SU-DHL-6 (cell line): ENCODE measurements at regions not wholly inside any gene's neighbourhood (a gene's known extent, or its start where the extent isn't known, plus 50 kb on each side); places are given as distances from the start of the nearest gene placed in this dataset.
"Not testable (repeated sequence)": the region's sequence is repeated elsewhere in the genome, so short reads cannot be mapped to it uniquely, and the experiment has no call there.

Source experiments
- H2AFZ ChIP-seq: fragments of 200-600 bp; sonication (generic); 2 replicates; pipeline ENCODE4 v1.6.1; 2014; ENCODE audit warnings: low read depth, mild to moderate bottlenecking, moderate library complexity, mixed read lengths, antibody characterized with exemption, low read length; ENCODE audit not compliant: severe bottlenecking
- H3F3A ChIP-seq: fragments of 200-600 bp; shearing (Covaris generic); 2 replicates; pipeline ENCODE4 v1.6.0; 2016; ENCODE audit warnings: antibody characterized with exemption, mild to moderate bottlenecking; ENCODE audit not compliant: insufficient read depth
- H3K27ac ChIP-seq: fragments of 200-600 bp; sonication (generic); 2 replicates; pipeline ENCODE4 v1.5.1; 2016; ENCODE audit warnings: low read depth, mild to moderate bottlenecking, low read length, moderate library complexity, mixed read lengths
- H3K27me3 ChIP-seq: fragments of 200-600 bp; sonication (generic), shearing (Covaris generic); 2 replicates; pipeline ENCODE4 v1.6.0; 2014; ENCODE audit warnings: mild to moderate bottlenecking, low read length
- H3K36me3 ChIP-seq: fragments of 200-600 bp; sonication (generic); 2 replicates; pipeline ENCODE4 v1.6.1; 2014; ENCODE audit warnings: mild to moderate bottlenecking, low read length, mixed read lengths
- H3K4me2 ChIP-seq: fragments of 300-600, 200-600 bp; shearing (Covaris generic), sonication (generic); 2 replicates; pipeline ENCODE4 v1.6.0; 2014; ENCODE audit warnings: low read length, low read depth, mild to moderate bottlenecking; ENCODE audit not compliant: poor library complexity, severe bottlenecking
- H3K4me3 ChIP-seq: fragments of 200-600 bp; sonication (generic); 2 replicates; pipeline ENCODE4 v1.5.1; 2014; ENCODE audit warnings: antibody characterized with exemption, low read length, mild to moderate bottlenecking, mixed read lengths; ENCODE audit not compliant: insufficient read depth, poor library complexity, severe bottlenecking
- H3K79me2 ChIP-seq: fragments of 200-600 bp; sonication (generic); 2 replicates; pipeline ENCODE4 v1.6.1; 2014; ENCODE audit warnings: mild to moderate bottlenecking, low read length, moderate library complexity; ENCODE audit not compliant: insufficient read depth
- H3K9ac ChIP-seq: fragments of 200-600 bp; sonication (generic); 2 replicates; pipeline ENCODE4 v1.7.0; 2014; ENCODE audit warnings: mild to moderate bottlenecking, low read length
- H3K9me2 ChIP-seq: fragments of 200-600 bp; sonication (generic); replicated peaks from 2 replicates; pipeline ENCODE4 v1.6.1; 2014; ENCODE audit warnings: low read length; ENCODE audit not compliant: insufficient read depth
- H3K9me3 ChIP-seq: fragments of 200-600 bp; sonication (generic); 2 replicates; pipeline ENCODE4 v1.6.1; 2014; ENCODE audit warnings: low read length, mixed read lengths; ENCODE audit not compliant: insufficient read depth
- H4K20me1 ChIP-seq: fragments of 200-600 bp; sonication (generic); 2 replicates; pipeline ENCODE4 v1.6.1; 2014; ENCODE audit warnings: low read depth, mild to moderate bottlenecking, antibody characterized with exemption, low read length, moderate library complexity, mixed read lengths
- CTCF ChIP-seq: fragments of 200-600 bp; sonication (generic); IDR thresholded peaks from one replicate; pipeline ENCODE4 v1.5.1; 2017; ENCODE audit warnings: antibody characterized with exemption, mild to moderate bottlenecking, low read length, moderate library complexity; ENCODE audit not compliant: insufficient read depth, poor library complexity, severe bottlenecking
- EZH2phosphoT487 ChIP-seq: fragments of 200-600 bp; sonication (generic), shearing (Covaris generic); conservative IDR thresholded peaks from 2 replicates; pipeline ENCODE4 v1.6.1; 2018; ENCODE audit warnings: mild to moderate bottlenecking, antibody characterized with exemption, low read length, moderate library complexity, mixed read lengths

GRCh38 chr11:92162776-92163175, 61.8 kb upstream of the FAT3 start:
- TF ChIP-seq EZH2phosphoT487 (no peak), CTCF (no peak)
- H3K9me3 ChIP-seq: no peaks in the 10 kb centered on the region
- no peak overlapping the region for H3K9ac ChIP-seq
- H3K36me3 ChIP-seq: no peaks in the 10 kb centered on the region
- H3K27ac ChIP-seq: no peak overlapping the region
- H3K79me2 ChIP-seq: no peaks in the 10 kb centered on the region
- H2AFZ ChIP-seq: no peak overlapping the region
- no peaks in the 10 kb centered on the region for H3K27me3 ChIP-seq
- H3K4me3 ChIP-seq: no peak overlapping the region
- no peaks in the 10 kb centered on the region for H4K20me1 ChIP-seq
- H3K9me2 ChIP-seq: no peaks in the 10 kb centered on the region
- H3K4me2 ChIP-seq: no peak overlapping the region
- no peaks in the 10 kb centered on the region for H3F3A ChIP-seq

DNA sequence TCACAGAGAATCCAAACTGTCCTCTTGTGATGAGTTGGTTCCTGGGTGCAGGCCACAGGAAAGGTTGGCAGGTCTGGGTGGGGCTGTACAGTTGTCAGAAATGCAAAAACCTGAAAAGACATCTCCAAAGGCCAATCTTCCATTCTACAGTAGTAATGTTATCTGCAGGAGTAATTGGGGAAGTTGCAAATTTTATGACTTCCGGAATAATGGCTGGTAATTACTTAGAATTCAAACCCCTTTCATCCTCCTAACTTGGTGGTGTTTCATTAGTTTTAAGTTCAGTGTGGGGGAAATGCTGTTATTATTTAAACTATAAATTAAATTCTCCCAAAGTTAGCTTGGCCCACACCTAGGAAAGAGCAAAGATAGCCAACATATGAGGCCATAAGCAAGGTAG, 64.7 kb upstream of the FAT3 start:
- Histone ChIP-seq H3K9ac (no peak overlapping the region), H3K36me3 (no peaks in the 10 kb centered on the region), H3K9me3 (no peaks in the 10 kb centered on the region), H3K4me2 (no peak overlapping the region), H3K4me3 (no peak overlapping the region), H2AFZ (no peak overlapping the region), H3K27me3 (no peaks in the 10 kb centered on the region), H3K79me2 (no peaks in the 10 kb centered on the region), H3K27ac (no peak overlapping the region), H4K20me1 (no peaks in the 10 kb centered on the region), H3K9me2 (no peaks in the 10 kb centered on the region), H3F3A (no peaks in the 10 kb centered on the region)
- no peak for TF ChIP-seq CTCF
- no peak for TF ChIP-seq EZH2phosphoT487

GRCh38 chr11:92157390-92157789, 67.2 kb upstream of the FAT3 start:
- H3K79me2 ChIP-seq, H4K20me1 ChIP-seq, H3K4me3 ChIP-seq, H3K36me3 ChIP-seq, H3K27ac ChIP-seq, H3K9me2 ChIP-seq, H2AFZ ChIP-seq, H3K4me2 ChIP-seq, H3K9me3 ChIP-seq, H3K27me3 ChIP-seq, H3K9ac ChIP-seq, H3F3A ChIP-seq: not testable (repeated sequence)

GRCh38 chr11:92154611-92155010, 70.0 kb upstream of the FAT3 start:
- no peak for TF ChIP-seq CTCF
- TF ChIP-seq EZH2phosphoT487: no peak
- Histone ChIP-seq H3K27me3 (no peaks in the 10 kb centered on the region), H3K9me2 (no peaks in the 10 kb centered on the region), H3K9me3 (no peaks in the 10 kb centered on the region), H2AFZ (no peak overlapping the region), H3K79me2 (no peaks in the 10 kb centered on the region), H3K36me3 (no peaks in the 10 kb centered on the region), H3K4me2 (no peak overlapping the region), H3K9ac (no peak overlapping the region), H3F3A (no peaks in the 10 kb centered on the region), H3K4me3 (no peak overlapping the region), H3K27ac (no peak overlapping the region), H4K20me1 (no peaks in the 10 kb centered on the region)
